ENCODE measurements at regions not wholly inside any gene's neighbourhood (a gene's known extent, or its start where the extent isn't known, plus 50 kb on each side); places are given as distances from the start of the nearest gene placed in this dataset.

GRCh38 chr10:6958254-6958653, 378.2 kb upstream of the PRKCQ start:
- no TSS peak for BruUV-seq (replicated peaks)
- WGBS (ENCODE audit: insufficient coverage, low coverage, missing lambda C conversion rate) = 7% methylated on average over 1 of the region's 1 CpG
- Histone ChIP-seq H3K9me3 (replicated peaks; ENCODE audit: control insufficient read depth, insufficient read depth, low read depth, low read length) (no peaks in the 10 kb centered on the region), H3K4me3 (no peak overlapping the region), H3K79me2 (ENCODE audit: control insufficient read depth, insufficient read depth, low read length) (no peaks in the 10 kb centered on the region), H3K9me1 (ENCODE audit: control insufficient read depth, insufficient read depth, low read length) (no peaks in the 10 kb centered on the region), H3K27me3 (ENCODE audit: control insufficient read depth in 2 of 2, insufficient read depth in 2 of 2, low read length in 2 of 2) (no peaks in the 10 kb centered on the region), H3K9ac (ENCODE audit: insufficient read depth in 1 of 2, low read depth in 2 of 2, low read length in 2 of 2) (no peak overlapping the region), H3K4me1 (replicated peaks in 1 of 2; ENCODE audit: control insufficient read depth in 2 of 2, insufficient read depth in 2 of 2, low read length in 2 of 2) (peaks cover 0 to 4% of the 10 kb centered on the region in 2 experiments; a peak in 1 of 5 replicates), H3K4me2 (ENCODE audit: insufficient read depth, low read length) (no peak overlapping the region), H3K36me3 (ENCODE audit: control insufficient read depth, insufficient read depth, low read length) (no peaks in the 10 kb centered on the region), H2AFZ (ENCODE audit: low read depth, low read length) (no peak overlapping the region), H4K20me1 (replicated peaks; ENCODE audit: control insufficient read depth, insufficient read depth, low read length) (no peaks in the 10 kb centered on the region), H3K27ac (ENCODE audit: extremely low read depth, low read depth, low read length) (no peak overlapping the region)
- ChIA-PET POLR2A (no interaction called here), CTCF (ENCODE audit: low intra/inter-chr PET ratio) (no interaction called here)
- intact Hi-C loops (cut with micrococcal nuclease) (no loop called here), in situ Hi-C loops (cut with MboI) (no loop called here)
- TF ChIP-seq SPI1 (IDR thresholded peaks at IDR 0.05; ENCODE audit: borderline replicate concordance, low read depth, low read length) = peak; percentile 52; the same call in 1 of the 2 replicates
- peak in 1 of 3 experiments; percentile 9; a peak in 1 of 6 replicates for TF ChIP-seq CTCF (IDR thresholded peaks at IDR 0.05 in 2 of 3, conservative IDR thresholded peaks at IDR 0.05 in 1 of 3; ENCODE audit: insufficient read depth in 2 of 3, low read depth in 1 of 3, low read length in 3 of 3)
- TF ChIP-seq WHSC1 (IDR thresholded peaks at IDR 0.05; ENCODE audit: low read length) = no peak
- DNase-seq (ENCODE audit: extremely low read depth in 1 of 4, low spot score in 3 of 4) (no peak), FAIRE-seq (peak; percentile 78), ATAC-seq (peak; percentile 39; the same call in 1 of the 3 replicates)

GRCh38 chr10:6957851-6958250, 377.8 kb upstream of the PRKCQ start:
- Histone ChIP-seq H3K4me1 (replicated peaks in 1 of 2; ENCODE audit: control insufficient read depth in 2 of 2, insufficient read depth in 2 of 2, low read length in 2 of 2) (peaks cover 0 to 4% of the 10 kb centered on the region in 2 experiments; a peak in 1 of 5 replicates), H3K27me3 (ENCODE audit: control insufficient read depth in 2 of 2, insufficient read depth in 2 of 2, low read length in 2 of 2) (no peaks in the 10 kb centered on the region), H3K4me2 (ENCODE audit: insufficient read depth, low read length) (no peak overlapping the region), H4K20me1 (replicated peaks; ENCODE audit: control insufficient read depth, insufficient read depth, low read length) (no peaks in the 10 kb centered on the region), H3K36me3 (ENCODE audit: control insufficient read depth, insufficient read depth, low read length) (no peaks in the 10 kb centered on the region), H3K4me3 (no peak overlapping the region), H3K27ac (ENCODE audit: extremely low read depth, low read depth, low read length) (no peak overlapping the region), H3K9ac (ENCODE audit: insufficient read depth in 1 of 2, low read depth in 2 of 2, low read length in 2 of 2) (no peak overlapping the region), H3K79me2 (ENCODE audit: control insufficient read depth, insufficient read depth, low read length) (no peaks in the 10 kb centered on the region), H3K9me3 (replicated peaks; ENCODE audit: control insufficient read depth, insufficient read depth, low read depth, low read length) (no peaks in the 10 kb centered on the region), H2AFZ (ENCODE audit: low read depth, low read length) (no peak overlapping the region), H3K9me1 (ENCODE audit: control insufficient read depth, insufficient read depth, low read length) (no peaks in the 10 kb centered on the region)
- intact Hi-C loops (cut with micrococcal nuclease) = no loop called here
- no TSS peak for BruUV-seq (replicated peaks)
- FAIRE-seq (no peak), DNase-seq (ENCODE audit: extremely low read depth in 1 of 4, low spot score in 3 of 4) (no peak), ATAC-seq (no peak)
- in situ Hi-C loops (cut with MboI) = no loop called here
- 68% methylated on average over 4 of the region's 4 CpGs for WGBS (ENCODE audit: insufficient coverage, low coverage, missing lambda C conversion rate)
- ChIA-PET CTCF (ENCODE audit: low intra/inter-chr PET ratio) (no interaction called here), POLR2A (no interaction called here)
- TF ChIP-seq CEBPG (CRISPR knock-in tag; IDR thresholded peaks at IDR 0.05) (peak; percentile 50; the same call in 1 of the 2 replicates), CEBPG (tag; conservative IDR thresholded peaks at IDR 0.05 in 1 of 2, IDR thresholded peaks at IDR 0.05 in 1 of 2) (peak; percentile 19 to 69; a peak in 2 of 4 replicates), CREM (IDR thresholded peaks at IDR 0.05; ENCODE audit: low read depth) (no peak), KHSRP (IDR thresholded peaks at IDR 0.05) (no peak), SMC3 (conservative IDR thresholded peaks at IDR 0.05; ENCODE audit: insufficient read depth, low read depth, low read length) (no peak), ZNF274 (IDR thresholded peaks at IDR 0.05; ENCODE audit: borderline replicate concordance, low read depth, low read length) (no peak), PML (IDR thresholded peaks at IDR 0.05; ENCODE audit: low read length) (no peak), BACH1 (tag; IDR thresholded peaks at IDR 0.05) (no peak), NCOA4 (IDR thresholded peaks at IDR 0.05; ENCODE audit: partially characterized antibody) (no peak), ZFP30 (CRISPR knock-in tag; IDR thresholded peaks at IDR 0.05; ENCODE audit: borderline replicate concordance) (no peak), RBM17 (IDR thresholded peaks at IDR 0.05; ENCODE audit: borderline replicate concordance, low read depth, low read length) (no peak), XRCC4 (IDR thresholded peaks at IDR 0.05; ENCODE audit: extremely low read depth, insufficient read depth, insufficient read length) (no peak)
